ENCODE measurements at regions not wholly inside any gene's neighbourhood (a gene's known extent, or its start where the extent isn't known, plus 50 kb on each side); places are given as distances from the start of the nearest gene placed in this dataset.

- DNase-seq = no peak
Observed at GRCh38 chr12:4045786-4046494, 172.7 kb upstream of the PARP11 start.

DNA sequence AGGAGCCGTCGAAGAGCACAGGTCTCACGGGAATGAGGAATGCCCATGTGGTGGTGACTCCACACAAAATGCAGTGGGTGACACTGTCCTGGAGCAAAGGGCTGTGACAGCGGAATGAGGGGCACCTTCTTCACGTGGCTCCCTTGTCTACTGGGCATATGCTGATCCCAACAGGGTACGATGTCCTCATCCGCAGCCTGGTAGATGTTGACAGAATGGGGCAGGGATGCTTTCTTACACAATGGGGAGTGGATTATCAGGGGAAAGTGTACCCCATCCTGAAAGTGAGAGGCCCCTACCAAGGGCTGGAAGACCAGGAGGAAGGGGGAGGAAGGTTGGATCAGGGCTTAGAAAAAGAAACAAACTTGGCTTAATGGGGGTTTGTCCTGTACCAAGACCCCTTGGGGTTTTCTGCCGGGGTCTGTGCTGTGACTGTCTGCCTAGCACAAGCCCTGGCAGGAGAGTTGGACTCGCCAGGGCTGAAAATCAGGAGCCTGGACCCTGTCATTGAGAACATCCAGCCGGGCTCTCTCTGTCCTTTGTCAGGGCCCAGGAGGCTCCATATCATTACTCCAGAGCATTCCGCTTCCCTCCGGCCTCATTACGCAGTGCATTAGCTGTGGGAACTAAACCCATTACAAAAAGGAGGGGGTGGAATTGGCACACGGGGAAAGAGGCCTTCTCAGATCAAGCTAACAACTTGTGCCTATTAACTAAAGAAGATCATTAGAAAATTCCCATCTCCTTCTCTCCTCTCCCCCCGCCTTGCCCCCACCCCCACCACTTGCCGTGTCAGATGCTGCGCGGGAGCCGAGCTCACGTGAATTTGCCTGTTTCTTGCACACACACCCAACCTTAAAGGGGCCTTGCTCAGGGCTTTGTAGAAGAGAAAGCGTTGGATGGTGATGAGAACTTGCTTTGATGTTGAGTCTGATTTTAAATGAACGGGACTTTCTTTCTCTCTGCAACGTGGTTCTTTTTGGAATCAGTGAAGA lies 171.8 kb upstream of the PARP11 start:
- no peak for DNase-seq

DNA sequence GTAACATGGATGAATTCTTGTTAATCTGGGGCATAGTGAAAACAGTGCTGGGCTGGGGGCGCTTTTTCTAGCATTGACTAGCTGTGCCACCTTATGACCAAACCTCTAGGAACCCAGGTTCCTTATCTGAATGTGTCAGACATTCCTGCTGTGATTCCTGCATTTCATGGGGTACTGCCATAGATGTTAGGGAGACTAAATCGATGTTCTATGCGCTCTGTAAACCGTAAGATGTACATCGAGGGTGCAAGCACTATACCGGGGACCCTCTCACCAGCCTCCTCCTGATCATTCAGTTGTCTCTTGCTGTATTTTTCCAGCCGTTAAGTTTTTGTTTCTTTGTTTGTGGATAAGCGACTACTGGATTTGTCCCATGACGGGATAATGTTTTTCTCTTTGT lies 170.9 kb upstream of the PARP11 start:
- no peak for DNase-seq

DNA sequence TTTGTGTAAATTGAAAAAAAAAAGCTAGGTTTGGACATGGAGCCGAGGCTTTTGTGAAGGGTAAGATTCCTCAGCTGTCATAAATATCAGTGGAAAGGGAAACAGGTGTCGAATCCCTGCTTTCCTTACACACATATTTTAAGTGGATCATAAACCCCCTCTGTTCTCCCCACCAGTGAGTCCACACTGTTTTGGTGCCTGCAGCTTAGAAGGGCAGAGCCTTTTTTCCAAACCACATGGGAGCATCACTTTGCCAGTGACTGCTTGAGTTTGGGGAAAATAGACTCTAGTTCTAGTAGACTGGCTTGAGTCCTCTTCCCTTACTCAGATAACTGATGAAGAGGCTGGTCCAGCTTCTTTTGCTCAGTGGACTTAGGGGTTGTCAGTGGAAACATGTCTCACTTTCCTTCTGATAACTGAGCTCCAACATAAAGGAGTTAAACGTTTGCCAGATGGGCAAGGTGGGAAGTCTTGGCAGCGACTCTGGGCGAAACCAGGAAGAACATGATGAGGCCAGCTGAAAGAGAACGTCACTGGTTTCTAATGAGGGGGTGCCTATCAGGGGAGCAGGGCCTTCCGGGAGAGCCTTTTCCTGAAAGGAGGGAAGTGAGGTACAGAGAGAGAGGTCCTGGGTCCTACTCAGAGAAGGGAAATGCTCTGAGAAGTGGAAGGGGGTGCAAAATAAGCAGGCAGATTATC lies 168.1 kb upstream of the PARP11 start:
- DNase-seq = no peak

DNA sequence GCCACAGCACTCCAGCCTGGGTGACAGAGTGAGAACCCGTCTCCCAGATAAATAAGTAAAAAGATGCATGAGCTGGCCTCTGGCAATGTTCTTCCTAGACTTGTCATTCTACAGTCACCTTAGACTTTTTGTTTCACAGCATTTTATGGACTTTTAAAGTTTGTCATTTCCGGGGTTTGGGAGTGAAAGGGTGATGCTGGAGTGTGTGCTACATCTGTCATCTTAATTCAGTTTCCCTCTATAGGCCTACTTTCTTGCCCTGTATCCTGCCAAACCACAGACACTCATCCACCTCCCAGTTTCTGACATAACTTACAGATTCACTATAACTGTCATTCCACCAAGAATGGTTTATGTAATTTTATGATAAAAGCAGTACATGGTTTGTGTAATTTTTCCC lies 166.7 kb upstream of the PARP11 start:
- no peak for DNase-seq

- no peak for DNase-seq
Observed at GRCh38 chr12:4037747-4038312, 164.6 kb upstream of the PARP11 start.

GRCh38 chr12:4036671-4037271 lies 163.6 kb upstream of the PARP11 start:
- DNase-seq = no peak

DNA sequence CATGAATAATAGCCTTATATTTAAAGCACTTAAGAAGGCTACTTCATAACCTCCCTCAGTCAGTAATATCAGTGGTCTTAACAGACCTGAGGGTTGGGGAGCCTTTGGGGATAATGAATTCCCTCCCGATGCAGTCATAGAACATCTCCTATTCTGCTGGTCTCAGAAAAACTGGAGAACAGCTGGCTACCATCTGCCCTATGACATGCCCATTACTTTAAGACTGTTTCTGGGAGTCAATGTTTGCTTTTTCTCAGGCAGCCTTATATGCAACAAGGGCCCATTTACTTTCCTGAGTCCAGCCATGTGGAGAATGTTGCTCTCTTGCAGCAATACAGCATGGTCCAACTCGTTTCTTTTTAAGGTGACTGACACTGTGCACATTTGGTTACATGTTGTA lies 161.7 kb upstream of the PARP11 start:
- no peak for DNase-seq

GRCh38 chr12:4032924-4033615 lies 159.9 kb upstream of the PARP11 start:
- DNase-seq = no peak

DNA sequence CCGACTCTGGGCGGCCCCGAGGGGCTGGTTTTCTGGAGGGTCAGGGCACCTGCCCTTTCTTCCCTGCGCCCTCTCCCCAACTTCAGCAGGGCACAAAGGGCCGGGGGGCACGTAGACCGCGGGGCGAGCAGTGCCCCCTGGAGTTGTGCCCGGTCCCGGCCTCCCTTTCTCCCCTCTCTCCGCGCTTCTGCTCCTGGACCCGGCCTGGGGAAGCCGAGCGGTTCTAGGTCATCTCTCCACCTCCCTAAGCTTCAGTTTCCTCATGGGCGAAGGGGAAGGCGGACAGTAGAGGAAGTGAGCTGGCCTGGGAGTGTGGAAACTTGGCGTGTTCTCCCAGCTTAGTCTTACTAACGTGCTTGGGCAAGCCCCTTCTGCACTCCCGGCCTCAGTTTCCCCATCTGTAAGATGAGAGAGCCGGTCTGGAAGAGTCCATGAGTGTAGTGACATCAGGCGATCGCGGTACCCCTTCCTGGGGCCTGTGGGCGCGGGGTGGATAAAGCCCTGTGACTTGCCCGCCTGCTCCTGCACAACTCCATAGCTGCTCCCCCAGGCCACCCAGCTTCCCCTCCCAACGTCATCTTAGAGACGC lies 158.6 kb upstream of the PARP11 start:
- DNase-seq = no peak

DNA sequence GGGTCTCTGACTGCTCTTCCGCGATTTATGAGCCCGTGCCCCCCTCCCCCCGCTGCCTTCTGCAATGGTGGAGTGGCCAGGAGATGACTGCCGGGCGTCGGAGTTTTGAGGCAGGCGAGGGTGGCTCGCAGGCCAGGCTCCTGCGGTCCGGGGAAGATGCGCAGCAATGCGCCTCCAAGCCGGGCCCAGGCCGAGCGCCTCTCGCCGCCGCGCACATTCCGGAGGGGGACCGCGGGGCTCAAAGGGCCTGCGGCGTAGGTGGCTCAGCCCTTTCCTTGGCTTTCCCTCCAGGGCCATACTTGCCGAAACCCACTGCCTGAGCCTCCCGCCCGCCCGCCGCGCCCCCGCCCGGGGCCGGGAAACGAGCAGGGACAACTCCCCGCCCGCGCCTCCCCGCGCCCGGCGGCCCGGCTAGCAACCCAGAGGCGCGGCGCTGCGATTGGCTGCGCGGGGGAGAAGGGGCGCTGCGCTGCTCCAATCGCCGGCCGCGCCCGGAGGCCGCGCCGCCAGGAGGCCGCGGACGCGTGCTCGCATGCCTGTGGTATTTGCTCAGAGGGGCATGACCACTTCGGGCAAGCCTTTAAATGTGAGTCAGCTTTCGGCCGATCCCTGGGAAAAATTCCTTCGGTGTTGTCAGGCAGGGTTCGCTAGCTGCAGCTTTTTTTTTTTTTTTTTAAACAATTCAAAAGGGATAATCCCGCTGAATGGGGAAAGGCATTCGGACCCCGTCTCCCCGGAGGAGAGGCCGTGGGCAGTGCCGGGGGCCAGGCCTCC lies 157.9 kb upstream of the PARP11 start:
- DNase-seq = peak; percentile 6

DNA sequence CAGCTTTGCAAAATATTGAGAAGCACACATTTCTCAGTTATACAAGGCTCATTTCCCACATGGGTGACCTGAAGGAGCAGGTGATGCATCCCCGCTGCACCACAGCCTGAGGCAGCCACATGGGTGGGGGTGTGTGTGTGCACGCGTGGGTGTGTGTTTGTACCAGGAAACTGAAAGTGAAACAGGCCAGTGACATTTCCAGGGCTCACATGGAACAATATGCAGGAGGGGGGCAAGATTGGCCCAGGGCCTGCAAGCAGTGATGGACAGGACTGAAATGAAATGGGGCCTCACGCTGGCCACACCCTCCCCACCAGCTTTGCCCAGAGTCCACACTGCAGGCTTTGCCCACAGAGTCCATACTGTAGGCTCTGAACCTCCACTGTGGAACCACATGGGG lies 154.2 kb upstream of the PARP11 start:
- DNase-seq = no peak

- no peak for DNase-seq
Observed at GRCh38 chr12:4026517-4026916, 153.3 kb upstream of the PARP11 start.

- DNase-seq = no peak
Observed at GRCh38 chr12:4026020-4026358, 152.8 kb upstream of the PARP11 start.

GRCh38 chr12:4025181-4026019 lies 152.2 kb upstream of the PARP11 start:
- DNase-seq = no peak

DNA sequence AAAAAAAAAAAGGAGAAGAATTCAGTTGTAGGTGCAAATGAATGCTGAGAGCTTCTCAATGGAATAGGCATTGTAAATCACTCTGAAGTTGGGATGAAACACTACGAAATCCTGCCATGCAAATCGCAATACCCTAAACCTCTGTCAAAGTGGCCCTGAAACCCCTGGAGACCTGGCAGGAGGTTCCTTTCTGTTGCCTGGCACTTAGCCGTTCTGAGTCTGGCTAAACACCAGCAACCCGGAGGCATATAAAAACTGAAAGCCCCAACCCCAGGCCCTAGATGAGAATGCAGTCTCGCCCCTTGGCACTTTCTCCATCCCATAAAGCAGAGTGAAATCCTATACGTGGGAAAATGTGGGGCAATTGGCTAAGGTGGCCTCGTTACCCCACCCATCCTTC lies 151.5 kb upstream of the PARP11 start:
- no peak for DNase-seq

DNA sequence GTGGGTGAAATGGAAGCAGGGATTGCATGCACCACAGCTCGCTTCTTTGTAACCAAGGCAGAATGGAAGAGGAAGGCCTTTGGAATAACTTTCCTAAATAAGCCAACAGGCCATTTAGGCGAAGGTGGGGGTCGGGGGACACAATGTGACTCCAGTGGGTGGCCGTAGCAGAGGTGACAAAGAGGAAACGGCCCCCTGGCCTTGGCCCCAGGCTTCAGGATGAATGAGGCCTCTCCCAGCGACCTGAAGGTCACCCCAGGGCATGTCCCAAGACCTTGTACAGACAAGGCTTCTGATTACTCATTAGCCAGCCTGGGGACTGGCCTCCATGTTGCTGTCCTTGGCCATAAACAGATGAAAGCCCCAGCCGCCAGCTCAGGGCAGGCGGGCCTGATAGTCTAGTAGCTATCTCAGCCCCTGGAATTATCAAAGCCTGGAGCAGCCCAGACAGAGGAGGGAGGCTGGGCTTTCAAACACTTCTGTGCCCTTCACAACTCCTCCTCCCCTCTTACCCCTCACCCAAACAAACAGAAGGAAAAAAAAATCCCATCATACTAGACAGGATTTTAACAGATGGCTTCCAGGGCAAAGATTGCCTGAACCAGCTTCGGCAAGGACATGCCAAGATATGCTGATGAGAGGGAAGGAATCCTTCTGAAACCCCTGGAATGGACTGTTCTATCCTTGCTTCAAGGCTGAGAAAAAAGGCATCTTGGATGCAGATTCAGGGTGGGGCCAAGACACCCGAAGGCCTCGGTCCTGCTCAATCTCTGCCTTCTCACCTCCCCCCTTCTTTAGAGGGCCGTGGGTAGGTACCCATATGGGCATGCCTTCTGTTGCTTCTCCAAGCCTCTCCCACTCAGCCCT lies 142.3 kb upstream of the PARP11 start:
- DNase-seq = no peak

DNA sequence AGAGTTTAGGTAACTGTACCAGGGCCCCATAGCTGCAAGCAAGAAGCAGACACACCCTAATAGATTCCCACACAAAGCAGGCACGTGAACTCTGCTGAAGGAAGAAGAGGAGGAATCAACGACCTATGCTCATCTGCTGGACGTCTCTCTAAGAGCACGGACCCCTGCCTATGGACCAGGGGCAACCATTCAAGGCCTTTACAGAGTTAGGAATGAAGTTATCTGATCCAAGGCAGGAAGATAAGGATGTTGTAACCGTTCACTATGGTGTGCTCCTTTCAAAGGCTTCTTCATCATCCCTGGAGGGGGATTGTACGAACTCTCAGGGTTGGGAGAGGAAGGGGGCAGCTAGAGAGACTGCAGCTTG lies 141.6 kb upstream of the PARP11 start:
- no peak for DNase-seq

DNA sequence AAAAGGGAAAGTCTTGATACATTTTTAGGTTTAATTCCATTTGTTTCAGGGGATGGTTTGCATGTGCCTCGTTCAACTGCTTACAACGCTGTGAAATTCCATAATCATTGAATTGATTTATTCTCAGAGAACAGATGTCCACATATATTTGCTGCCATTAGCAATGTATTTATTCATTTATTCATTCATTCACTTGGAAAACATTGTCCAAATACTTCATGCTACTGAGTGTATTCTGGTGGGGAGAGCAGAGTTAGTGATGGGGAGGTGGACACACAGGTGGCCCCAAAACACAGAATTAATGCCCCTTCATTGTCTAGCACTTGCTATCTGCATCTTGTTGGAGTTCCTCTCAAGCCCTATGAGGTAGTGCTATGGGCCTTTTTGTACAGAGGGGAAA lies 141.2 kb upstream of the PARP11 start:
- DNase-seq = no peak
